Stimulated activated CD4-positive, alpha-beta T cell treated with anti-CD3 and anti-CD28 coated beads, Interleukin-4, amount 100 ng/mL, for 4 hours (primary cell): ENCODE measurements at regions not wholly inside any gene's neighbourhood (a gene's known extent, or its start where the extent isn't known, plus 50 kb on each side); places are given as distances from the start of the nearest gene placed in this dataset.

ENCODE experiments used
- DNase-seq, 2 experiments: peaks; one replicate each; pipeline ENCODE4 v3.0.0-alpha.2; 2020

- no peak for DNase-seq
Observed at GRCh38 chr9:99722877-99723276, 98.8 kb upstream of the NR4A3 start.

GRCh38 chr9:99724640-99725039, 97.0 kb upstream of the NR4A3 start:
- DNase-seq, result no peak

GRCh38 chr9:99725852-99726251, 95.8 kb upstream of the NR4A3 start:
- DNase-seq, result no peak

- no peak for DNase-seq
Observed at GRCh38 chr9:99726758-99727157, 94.9 kb upstream of the NR4A3 start.

GRCh38 chr9:99730062-99730461, 91.6 kb upstream of the NR4A3 start:
- no peak for DNase-seq

- DNase-seq, result no peak
Observed at GRCh38 chr9:99731950-99732349, 89.7 kb upstream of the NR4A3 start.

GRCh38 chr9:99732715-99733114, 89.0 kb upstream of the NR4A3 start:
- no peak for DNase-seq

- DNase-seq, result no peak
Observed at GRCh38 chr9:99735041-99735440, 86.6 kb upstream of the NR4A3 start.

GRCh38 chr9:99736291-99736690, 85.4 kb upstream of the NR4A3 start:
- DNase-seq, result no peak

GRCh38 chr9:99737649-99738048, 84.0 kb upstream of the NR4A3 start:
- no peak for DNase-seq

- DNase-seq, result no peak
Observed at GRCh38 chr9:99743006-99743405, 78.7 kb upstream of the NR4A3 start.

- no peak for DNase-seq
Observed at GRCh38 chr9:99743455-99743854, 78.2 kb upstream of the NR4A3 start.

GRCh38 chr9:99744132-99744531, 77.6 kb upstream of the NR4A3 start:
- DNase-seq, result no peak

GRCh38 chr9:99745085-99745484, 76.6 kb upstream of the NR4A3 start:
- DNase-seq, result no peak

- DNase-seq, result no peak
Observed at GRCh38 chr9:99746406-99746805, 75.3 kb upstream of the NR4A3 start.

- no peak for DNase-seq
Observed at GRCh38 chr9:99748266-99748665, 73.4 kb upstream of the NR4A3 start.

- DNase-seq, result no peak
Observed at GRCh38 chr9:99748676-99749075, 73.0 kb upstream of the NR4A3 start.

GRCh38 chr9:99749641-99750040, 72.0 kb upstream of the NR4A3 start:
- DNase-seq, result no peak

GRCh38 chr9:99750526-99750925, 71.2 kb upstream of the NR4A3 start:
- no peak for DNase-seq

- DNase-seq, result no peak
Observed at GRCh38 chr9:99752417-99753109, 69.1 kb upstream of the NR4A3 start.

- DNase-seq, result no peak
Observed at GRCh38 chr9:99753436-99753835, 68.2 kb upstream of the NR4A3 start.

- no peak for DNase-seq
Observed at GRCh38 chr9:99760421-99760820, 61.3 kb upstream of the NR4A3 start.

- no peak for DNase-seq
Observed at GRCh38 chr9:99762470-99762869, 59.2 kb upstream of the NR4A3 start.
